Activated naive CD4-positive, alpha-beta T cell treated with anti-CD3 and anti-CD28 coated beads, Interleukin-2, amount 50 U/mL, for 72 hours (primary cell): ENCODE measurements at regions not wholly inside any gene's neighbourhood (a gene's known extent, or its start where the extent isn't known, plus 50 kb on each side); places are given as distances from the start of the nearest gene placed in this dataset.

ENCODE experiments used
- ATAC-seq, 2 donors: fragments of 150-1000 bp; cut with Tn5 transposase; 2 replicates each; pipeline ENCODE4 v1.10.0; 2021; ENCODE audit warnings: mild to moderate bottlenecking in 2 of 2, moderate library complexity in 2 of 2
- DNase-seq, 2 donors: peaks; one replicate each; pipeline ENCODE4 v3.0.0; 2021 to 2022; ENCODE audit warnings: low spot score in 2 of 2
- H3K27ac Mint-ChIP-seq, 2 donors: one replicate each; pipeline ENCODE4 v1.8.0; 2022; ENCODE audit warnings: mild to moderate bottlenecking in 2 of 2, mixed read lengths in 2 of 2
- H3K36me3 Mint-ChIP-seq, 2 donors: one replicate each; pipeline ENCODE4 v1.8.0; 2022; ENCODE audit warnings: mixed read lengths in 2 of 2
- H3K9me3 Mint-ChIP-seq, 2 donors: one replicate each; pipeline ENCODE4 v1.8.0; 2022; ENCODE audit warnings: mixed read lengths in 2 of 2

DNA sequence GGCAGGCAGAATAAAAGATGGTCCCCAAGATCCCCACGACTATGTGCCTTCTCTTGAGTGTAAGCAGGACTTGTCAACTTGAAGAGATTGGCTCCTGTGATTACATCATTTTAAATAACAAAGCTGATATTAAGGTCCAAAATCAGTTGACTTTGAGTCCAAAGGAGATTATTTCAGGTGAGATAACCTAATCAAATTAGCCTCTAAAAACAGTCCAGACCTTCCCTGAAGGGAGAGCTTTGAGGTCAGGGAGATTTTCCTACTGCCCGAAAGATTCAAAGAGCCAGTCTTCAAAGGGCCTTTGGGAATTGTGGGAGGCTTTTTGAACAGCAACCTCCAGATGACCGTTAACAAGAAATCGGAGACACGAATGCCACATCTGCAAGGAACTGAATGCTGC lies 51.5 kb upstream of the NCAM2 start:
- ATAC-seq: no peak

More for the DNA sequence above, 51.5 kb upstream of the NCAM2 start:
- no peak overlapping the region for H3K27ac Mint-ChIP-seq
- no peaks in the 10 kb centered on the region for H3K36me3 Mint-ChIP-seq
- H3K9me3 Mint-ChIP-seq: no peaks in the 10 kb centered on the region
- DNase-seq: no peak
